Caco-2 (cell line): ENCODE measurements at regions not wholly inside any gene's neighbourhood (a gene's known extent, or its start where the extent isn't known, plus 50 kb on each side); places are given as distances from the start of the nearest gene placed in this dataset.
"Not testable (repeated sequence)": the region's sequence is repeated elsewhere in the genome, so short reads cannot be mapped to it uniquely, and the experiment has no call there.

ENCODE experiments used
- BruUV-seq: library from RNA; stranded (reverse); fragments of 400-500 nt; replicated peaks from 2 replicates; lab custom pipeline; 2021; lab: Mats Ljungman, UMichigan
- CTCF ChIA-PET: fragments of 300-600 bp; sonication (Branson Sonifier 250); formaldehyde crosslinking; loops from one replicate; lab custom pipeline; 2022; ENCODE audit warnings: antibody characterized with exemption; lab: Charles Lee
- POLR2A ChIA-PET: fragments of 300-600 bp; sonication (Branson Sonifier 250); formaldehyde crosslinking; loops from one replicate; lab custom pipeline; 2022; ENCODE audit warnings: antibody characterized with exemption; lab: Charles Lee
- DNase-seq, 2 experiments: peaks; one replicate each; pipeline versions ENCODE4 v3.0.0 to v3.0.0-alpha.2; 2020 to 2022
- H3K27me3 ChIP-seq: replicated peaks from 2 replicates; pipeline ENCODE4 v1.6.0; 2011; ENCODE audit warnings: low read length; ENCODE audit not compliant: control insufficient read depth, insufficient read depth
- H3K36me3 ChIP-seq: 2 replicates; pipeline ENCODE4 v1.5.1; 2011; ENCODE audit warnings: low read length; ENCODE audit not compliant: control insufficient read depth, insufficient read depth
- H3K4me1 ChIP-seq: fragments of 250-450 bp; sonication (Bioruptor Pico); 2 replicates; pipeline ENCODE4 v1.5.1; 2020; ENCODE audit warnings: mild to moderate bottlenecking
- H3K4me3 ChIP-seq: 2 replicates; pipeline ENCODE4 v1.5.1; 2011; ENCODE audit warnings: low read depth, mild to moderate bottlenecking, control low read depth, low read length
- H3K9me3 ChIP-seq: fragments of 250-450 bp; sonication (Bioruptor Pico); 2 replicates; pipeline ENCODE4 v1.5.1; 2020; ENCODE audit warnings: mild to moderate bottlenecking, moderate library complexity
- H3K27ac Mint-ChIP-seq: one replicate; pipeline ENCODE4 v1.8.0; 2022; ENCODE audit warnings: mixed read lengths; ENCODE audit not compliant: unreplicated experiment
- H3K27me3 Mint-ChIP-seq: one replicate; pipeline ENCODE4 v1.8.0; 2022; ENCODE audit warnings: mixed read lengths; ENCODE audit not compliant: insufficient read depth, unreplicated experiment
- H3K36me3 Mint-ChIP-seq: one replicate; pipeline ENCODE4 v1.8.0; 2022; ENCODE audit warnings: mild to moderate bottlenecking, mixed read lengths; ENCODE audit not compliant: insufficient read depth, unreplicated experiment
- H3K4me1 Mint-ChIP-seq: one replicate; pipeline ENCODE4 v1.8.0; 2022; ENCODE audit warnings: low read depth, mixed read lengths; ENCODE audit not compliant: unreplicated experiment
- H3K4me3 Mint-ChIP-seq: one replicate; pipeline ENCODE4 v1.8.0; 2022; ENCODE audit warnings: mild to moderate bottlenecking, moderate library complexity, mixed read lengths; ENCODE audit not compliant: unreplicated experiment
- H3K9me3 Mint-ChIP-seq: one replicate; pipeline ENCODE4 v1.8.0; 2022; ENCODE audit warnings: mixed read lengths; ENCODE audit not compliant: unreplicated experiment
- intact Hi-C: fragments of 100-400 bp; cut with micrococcal nuclease; formaldehyde crosslinking; loops from one replicate; pipeline ENCODE4 v1.10.0; 2022; ENCODE audit not compliant: unreplicated experiment
- TF ChIP-seq, protein P1 (sequence below), 2 experiments: fragments of 200-600 bp in 1 of 2; IDR thresholded peaks; 1 replicate in 1 of 2; 2 replicates in 1 of 2; pipeline versions ENCODE4 v1.5.1 to v1.8.0; 2011 to 2022; ENCODE audit warnings: antibody characterized with exemption in 1 of 2, control low read depth in 1 of 2, inconsistent platforms in 1 of 2, low read depth in 1 of 2, low read length in 1 of 2, mild to moderate bottlenecking in 1 of 2, moderate library complexity in 1 of 2; ENCODE audit not compliant: insufficient read depth in 1 of 2, severe bottlenecking in 1 of 2, unreplicated experiment in 1 of 2

- Mint-ChIP-seq H3K4me1 (no peaks in the 10 kb centered on the region), H3K27ac (no peak overlapping the region), H3K36me3 (no peaks in the 10 kb centered on the region), H3K27me3 (peaks cover 2% of the 10 kb centered on the region), H3K9me3 (no peaks in the 10 kb centered on the region), H3K4me3 (no peak overlapping the region)
- TF ChIP-seq, protein P1, sequence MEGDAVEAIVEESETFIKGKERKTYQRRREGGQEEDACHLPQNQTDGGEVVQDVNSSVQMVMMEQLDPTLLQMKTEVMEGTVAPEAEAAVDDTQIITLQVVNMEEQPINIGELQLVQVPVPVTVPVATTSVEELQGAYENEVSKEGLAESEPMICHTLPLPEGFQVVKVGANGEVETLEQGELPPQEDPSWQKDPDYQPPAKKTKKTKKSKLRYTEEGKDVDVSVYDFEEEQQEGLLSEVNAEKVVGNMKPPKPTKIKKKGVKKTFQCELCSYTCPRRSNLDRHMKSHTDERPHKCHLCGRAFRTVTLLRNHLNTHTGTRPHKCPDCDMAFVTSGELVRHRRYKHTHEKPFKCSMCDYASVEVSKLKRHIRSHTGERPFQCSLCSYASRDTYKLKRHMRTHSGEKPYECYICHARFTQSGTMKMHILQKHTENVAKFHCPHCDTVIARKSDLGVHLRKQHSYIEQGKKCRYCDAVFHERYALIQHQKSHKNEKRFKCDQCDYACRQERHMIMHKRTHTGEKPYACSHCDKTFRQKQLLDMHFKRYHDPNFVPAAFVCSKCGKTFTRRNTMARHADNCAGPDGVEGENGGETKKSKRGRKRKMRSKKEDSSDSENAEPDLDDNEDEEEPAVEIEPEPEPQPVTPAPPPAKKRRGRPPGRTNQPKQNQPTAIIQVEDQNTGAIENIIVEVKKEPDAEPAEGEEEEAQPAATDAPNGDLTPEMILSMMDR (IDR thresholded peaks at IDR 0.05; ENCODE audit: insufficient read depth in 1 of 2, low read depth in 1 of 2, low read length in 1 of 2, severe bottlenecking in 1 of 2, unreplicated experiment in 1 of 2) = no peak
- Histone ChIP-seq H3K27me3 (no peaks in the 10 kb centered on the region; the same call in 1 of the 2 replicates), H3K4me3 (no peak overlapping the region), H3K4me1 (no peaks in the 10 kb centered on the region), H3K36me3 (no peaks in the 10 kb centered on the region), H3K9me3 (no peaks in the 10 kb centered on the region)
- POLR2A ChIA-PET = no interaction called here
- BruUV-seq = no TSS peak
- no peak for DNase-seq
- intact Hi-C loops = no loop called here
- CTCF ChIA-PET = no interaction called here
Observed at GRCh38 chr4:127335732-127336131, 297.0 kb upstream of the INTU start.

DNA sequence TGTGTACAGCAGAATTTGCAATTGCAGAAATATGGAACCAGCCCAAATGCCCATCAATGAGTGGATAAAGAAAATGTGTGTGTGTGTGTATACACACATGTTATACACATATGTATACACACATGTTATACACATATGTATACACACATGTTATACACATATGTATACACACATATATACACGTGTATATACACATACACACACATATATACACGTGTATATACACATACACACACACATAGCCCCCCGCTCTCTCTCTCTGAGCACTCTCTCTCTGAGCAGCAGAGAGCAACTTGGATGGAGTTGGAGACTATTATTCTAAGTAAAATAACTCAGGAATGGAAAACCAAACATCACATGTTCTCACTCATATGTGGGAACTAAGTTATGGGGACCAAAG lies 289.6 kb upstream of the INTU start:
- DNase-seq, H3K36me3 Mint-ChIP-seq, POLR2A ChIA-PET, H3K4me1 ChIP-seq, H3K27me3 Mint-ChIP-seq, H3K27ac Mint-ChIP-seq, CTCF ChIA-PET, H3K36me3 ChIP-seq, H3K4me1 Mint-ChIP-seq, H3K9me3 ChIP-seq, H3K4me3 ChIP-seq, H3K9me3 Mint-ChIP-seq, BruUV-seq, intact Hi-C loops, H3K4me3 Mint-ChIP-seq, H3K27me3 ChIP-seq: not testable (repeated sequence)

- H3K27me3 Mint-ChIP-seq = no peaks in the 10 kb centered on the region
- Histone ChIP-seq H3K9me3 (no peaks in the 10 kb centered on the region), H3K4me1 (no peaks in the 10 kb centered on the region), H3K4me3 (no peak overlapping the region), H3K36me3 (no peaks in the 10 kb centered on the region), H3K27me3 (no peaks in the 10 kb centered on the region)
- TF ChIP-seq, protein P1 (IDR thresholded peaks at IDR 0.05; ENCODE audit: insufficient read depth in 1 of 2, low read depth in 1 of 2, low read length in 1 of 2, severe bottlenecking in 1 of 2, unreplicated experiment in 1 of 2) = no peak
- POLR2A ChIA-PET = no interaction called here
- H3K36me3 Mint-ChIP-seq = no peaks in the 10 kb centered on the region
- DNase-seq = no peak
- CTCF ChIA-PET = no interaction called here
- H3K4me1 Mint-ChIP-seq = no peaks in the 10 kb centered on the region
- H3K27ac Mint-ChIP-seq = no peak overlapping the region
- BruUV-seq = no TSS peak
- no peaks in the 10 kb centered on the region for H3K9me3 Mint-ChIP-seq
- intact Hi-C loops = no loop called here
- no peak overlapping the region for H3K4me3 Mint-ChIP-seq
Observed at GRCh38 chr4:127344071-127344470, 288.7 kb upstream of the INTU start.

- POLR2A ChIA-PET = no interaction called here
- BruUV-seq = no TSS peak
- H3K4me1 Mint-ChIP-seq = no peaks in the 10 kb centered on the region
- TF ChIP-seq, protein P1 (IDR thresholded peaks at IDR 0.05; ENCODE audit: insufficient read depth in 1 of 2, low read depth in 1 of 2, low read length in 1 of 2, severe bottlenecking in 1 of 2, unreplicated experiment in 1 of 2) = no peak
- H3K4me3 ChIP-seq = no peak overlapping the region
- no peaks in the 10 kb centered on the region for H3K27me3 ChIP-seq
- no peaks in the 10 kb centered on the region for H3K9me3 Mint-ChIP-seq
- H3K27me3 Mint-ChIP-seq = no peaks in the 10 kb centered on the region
- CTCF ChIA-PET = no interaction called here
- intact Hi-C loops = no loop called here
- H3K9me3 ChIP-seq = no peaks in the 10 kb centered on the region
- H3K36me3 Mint-ChIP-seq = no peaks in the 10 kb centered on the region
- no peak overlapping the region for H3K4me3 Mint-ChIP-seq
- H3K36me3 ChIP-seq = no peaks in the 10 kb centered on the region
- no peak overlapping the region for H3K27ac Mint-ChIP-seq
- no peak for DNase-seq
- H3K4me1 ChIP-seq = no peaks in the 10 kb centered on the region
Observed at GRCh38 chr4:127347936-127348335, 284.8 kb upstream of the INTU start.
